ENCODE measurements at regions not wholly inside any gene's neighbourhood (a gene's known extent, or its start where the extent isn't known, plus 50 kb on each side); places are given as distances from the start of the nearest gene placed in this dataset.

GRCh38 chr11:109799604-109800003 lies 293.6 kb upstream of the ZC3H12C start:
- DNase-seq (ENCODE audit: low read depth), result no peak

GRCh38 chr11:109804911-109805310 lies 288.3 kb upstream of the ZC3H12C start:
- DNase-seq (ENCODE audit: low read depth), result no peak

GRCh38 chr11:109806205-109806604 lies 287.0 kb upstream of the ZC3H12C start:
- DNase-seq (ENCODE audit: low read depth), result no peak

GRCh38 chr11:109808569-109808968 lies 284.6 kb upstream of the ZC3H12C start:
- no peak for DNase-seq (ENCODE audit: low read depth)

GRCh38 chr11:109814824-109815223 lies 278.4 kb upstream of the ZC3H12C start:
- no peak for DNase-seq (ENCODE audit: low read depth)

- DNase-seq (ENCODE audit: low read depth), result no peak
Measured at GRCh38 chr11:109815500-109816150, 277.6 kb upstream of the ZC3H12C start.

- no peak for DNase-seq (ENCODE audit: low read depth)
Measured at GRCh38 chr11:109818290-109818689, 274.9 kb upstream of the ZC3H12C start.

- DNase-seq (ENCODE audit: low read depth), result no peak
Measured at GRCh38 chr11:109819410-109819809, 273.8 kb upstream of the ZC3H12C start.

DNA sequence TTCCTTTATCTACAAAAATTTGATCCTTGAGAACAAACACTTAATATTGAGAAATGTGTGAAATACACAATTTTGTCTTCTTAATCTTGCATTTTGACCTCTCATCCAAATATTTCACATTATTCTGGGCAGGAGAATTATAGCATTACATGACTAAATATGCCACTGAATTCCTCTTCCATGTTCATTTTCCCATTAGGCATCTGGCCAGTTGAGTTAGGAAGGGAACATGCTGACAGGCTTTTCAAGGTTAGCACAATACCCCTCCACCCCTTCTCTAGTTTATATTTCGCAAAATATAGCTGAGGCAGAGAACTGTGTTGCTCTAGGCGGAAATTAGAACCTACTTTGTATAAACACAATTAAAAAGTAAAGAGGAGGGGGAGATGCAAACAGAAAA lies 271.7 kb upstream of the ZC3H12C start:
- no peak for DNase-seq (ENCODE audit: low read depth)

- DNase-seq (ENCODE audit: low read depth), result no peak
Measured at GRCh38 chr11:109822436-109823102, 270.6 kb upstream of the ZC3H12C start.

GRCh38 chr11:109828387-109828786 lies 264.8 kb upstream of the ZC3H12C start:
- DNase-seq (ENCODE audit: low read depth), result no peak

GRCh38 chr11:109838026-109838425 lies 255.2 kb upstream of the ZC3H12C start:
- no peak for DNase-seq (ENCODE audit: low read depth)

DNA sequence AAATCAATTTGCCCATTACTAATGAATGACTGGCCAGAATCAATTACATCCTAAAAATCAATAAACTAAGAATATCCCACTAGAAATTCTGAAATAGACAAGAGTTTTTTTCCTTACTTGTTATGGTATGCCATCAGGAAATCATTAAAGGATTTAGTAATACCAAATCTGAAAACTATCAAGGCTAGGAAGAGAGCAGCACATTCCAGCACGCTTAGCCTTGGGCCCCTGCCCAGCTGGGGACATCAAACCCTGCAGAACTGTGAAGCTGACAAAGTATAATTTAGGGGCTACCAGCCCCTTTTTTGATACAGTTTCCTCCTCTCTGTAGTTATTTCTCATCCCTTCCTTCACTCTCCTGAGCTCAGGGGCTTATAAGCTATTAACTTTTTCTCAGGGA lies 247.8 kb upstream of the ZC3H12C start:
- no peak for DNase-seq (ENCODE audit: low read depth)

- DNase-seq (ENCODE audit: low read depth), result no peak
Measured at GRCh38 chr11:109847621-109848020, 245.6 kb upstream of the ZC3H12C start.

- no peak for DNase-seq (ENCODE audit: low read depth)
Measured at GRCh38 chr11:109849051-109849450, 244.1 kb upstream of the ZC3H12C start.

GRCh38 chr11:109849946-109850345 lies 243.2 kb upstream of the ZC3H12C start:
- DNase-seq (ENCODE audit: low read depth), result no peak

DNA sequence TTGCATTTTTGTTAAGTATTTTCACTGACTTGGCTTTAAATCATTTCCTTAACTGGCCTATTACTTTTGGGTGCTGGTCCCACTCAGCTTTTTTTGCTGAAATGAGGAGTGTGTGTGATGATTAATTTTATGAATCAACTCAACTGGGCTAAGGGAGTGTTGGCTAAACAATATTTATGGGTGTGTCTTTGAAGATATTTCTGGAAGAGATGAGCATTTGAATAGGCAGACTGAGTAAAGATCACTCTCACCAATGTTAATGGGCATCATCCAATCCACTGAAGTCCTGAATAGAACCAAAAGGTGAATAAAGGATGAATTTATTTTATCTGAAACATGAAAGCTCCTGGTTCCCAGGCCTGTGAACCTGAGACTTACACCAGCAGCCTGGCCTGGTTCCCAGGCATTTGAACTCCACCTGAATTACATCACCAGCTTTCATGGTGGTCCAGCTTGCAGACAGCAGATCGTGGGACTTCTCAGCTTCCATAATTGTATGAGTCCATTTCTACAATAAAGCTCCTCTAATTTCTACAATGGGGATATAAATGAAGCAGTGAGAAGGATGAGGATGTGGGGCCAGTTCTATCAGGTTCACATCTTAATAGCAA lies 241.3 kb upstream of the ZC3H12C start:
- no peak for DNase-seq (ENCODE audit: low read depth)

DNA sequence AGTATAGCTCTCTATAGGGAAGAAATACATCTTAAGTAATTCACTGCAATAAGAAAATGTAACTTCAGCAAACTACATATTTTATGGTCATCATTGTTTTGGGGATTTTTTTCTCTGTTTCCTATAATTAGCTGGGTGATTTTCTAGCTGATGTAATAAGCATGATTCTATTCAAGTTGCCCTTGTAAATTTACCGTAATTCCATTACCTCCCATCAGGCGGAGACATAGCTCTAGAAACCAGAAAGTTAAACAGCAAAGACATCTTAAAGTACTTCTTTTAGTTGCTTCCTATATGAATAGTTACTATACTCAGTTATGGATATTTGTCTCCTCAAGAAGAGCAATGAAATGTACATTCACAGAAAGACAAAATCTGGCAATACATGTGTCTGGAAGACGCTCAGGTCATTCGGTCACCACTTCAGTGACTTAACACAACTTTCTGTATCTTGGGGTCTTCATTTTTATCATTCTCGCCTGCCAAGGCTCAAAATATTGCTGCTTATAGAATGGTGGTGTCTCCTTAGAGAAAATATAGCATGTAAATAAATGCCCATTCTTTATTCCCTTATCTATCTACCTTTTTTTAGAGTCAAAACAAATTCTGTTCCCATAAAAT lies 239.9 kb upstream of the ZC3H12C start:
- DNase-seq (ENCODE audit: low read depth), result no peak

- DNase-seq (ENCODE audit: low read depth), result no peak
Measured at GRCh38 chr11:109854731-109855130, 238.5 kb upstream of the ZC3H12C start.

DNA sequence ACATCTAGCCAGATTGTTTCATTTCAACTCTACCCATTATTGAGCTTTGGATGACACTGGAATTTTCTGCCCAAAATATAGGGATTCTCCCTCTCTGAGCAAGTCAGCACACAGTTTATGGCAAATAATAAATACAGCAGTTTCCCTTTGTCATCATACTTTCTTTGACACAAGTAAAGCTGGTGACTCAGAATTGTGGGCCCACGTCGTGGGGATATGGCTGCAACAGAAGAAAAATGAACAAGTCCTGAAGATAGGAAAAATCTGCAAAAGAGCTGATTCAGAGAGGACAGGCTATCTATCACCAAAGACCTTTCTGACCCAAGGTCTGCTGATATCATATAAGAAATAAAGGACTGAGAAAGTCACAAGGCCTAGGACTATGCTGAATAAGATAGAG lies 236.3 kb upstream of the ZC3H12C start:
- DNase-seq (ENCODE audit: low read depth), result no peak

- no peak for DNase-seq (ENCODE audit: low read depth)
Measured at GRCh38 chr11:109857637-109858036, 235.6 kb upstream of the ZC3H12C start.

- DNase-seq (ENCODE audit: low read depth), result no peak
Measured at GRCh38 chr11:109858152-109858551, 235.0 kb upstream of the ZC3H12C start.

Data from GM04503 (cell line).